HCT116 (cell line): ENCODE measurements at regions not wholly inside any gene's neighbourhood (a gene's known extent, or its start where the extent isn't known, plus 50 kb on each side); places are given as distances from the start of the nearest gene placed in this dataset.

ENCODE experiments used
- CTCF ChIP-seq, 3 experiments: fragments of 200-600 bp in 1 of 3; sonication (generic) in 1 of 3; IDR thresholded peaks in 2 of 3; conservative IDR thresholded peaks in 1 of 3; 2 replicates each; pipeline ENCODE4 v1.5.1; 2012 to 2017; ENCODE audit warnings: low read depth in 2 of 3, low read length in 2 of 3, antibody characterized with exemption in 1 of 3, borderline replicate concordance in 1 of 3, control low read depth in 1 of 3, mild to moderate bottlenecking in 1 of 3, mixed read lengths in 1 of 3, mixed run types in 1 of 3, moderate library complexity in 1 of 3; ENCODE audit not compliant: insufficient read depth in 1 of 3
- POLR2A ChIP-seq: IDR thresholded peaks from 2 replicates; pipeline ENCODE4 v1.7.0; 2011; ENCODE audit warnings: borderline replicate concordance; ENCODE audit not compliant: insufficient read depth, insufficient read length; ENCODE audit errors: extremely low read depth
- POLR2AphosphoS5 ChIP-seq: IDR thresholded peaks from 2 replicates; pipeline ENCODE4 v1.6.1; 2011; ENCODE audit warnings: mild to moderate bottlenecking, low read depth, low read length, moderate library complexity
- REST ChIP-seq: IDR thresholded peaks from 2 replicates; pipeline ENCODE4 v1.6.1; 2012; ENCODE audit warnings: low read depth
- SIN3A ChIP-seq: IDR thresholded peaks from 2 replicates; pipeline ENCODE4 v1.6.1; 2012; ENCODE audit warnings: low read depth
- SP1 ChIP-seq: IDR thresholded peaks from 2 replicates; pipeline ENCODE4 v1.6.1; 2012; ENCODE audit warnings: low read depth
- ZBTB33 ChIP-seq: IDR thresholded peaks from 2 replicates; pipeline ENCODE4 v1.6.1; 2011; ENCODE audit warnings: mild to moderate bottlenecking, low read length, moderate library complexity; ENCODE audit not compliant: insufficient replicate concordance; ENCODE audit errors: extremely low read depth

- no peak for TF ChIP-seq POLR2A
- no peak for TF ChIP-seq CTCF (IDR thresholded peaks at IDR 0.05 in 2 of 3, conservative IDR thresholded peaks at IDR 0.05 in 1 of 3; ENCODE audit: borderline replicate concordance in 1 of 3, insufficient read depth in 1 of 3, low read depth in 2 of 3, low read length in 2 of 3)
- TF ChIP-seq ZBTB33 = no peak
- TF ChIP-seq SP1 = no peak
- TF ChIP-seq REST = no peak
- TF ChIP-seq POLR2AphosphoS5 = no peak
- no peak for TF ChIP-seq SIN3A
These were observed 228.9 kb downstream of the ALDH8A1 start for GRCh38 chr6:134721060-134721405.
